Epidermal melanocyte (primary cell): ENCODE measurements at regions not wholly inside any gene's neighbourhood (a gene's known extent, or its start where the extent isn't known, plus 50 kb on each side); places are given as distances from the start of the nearest gene placed in this dataset.
"Not testable (repeated sequence)": the region's sequence is repeated elsewhere in the genome, so short reads cannot be mapped to it uniquely, and the experiment has no call there.

ENCODE experiments used
- DNase-seq: peaks from one replicate; pipeline ENCODE4 v3.0.0; 2011; ENCODE audit warnings: low spot score; ENCODE audit not compliant: insufficient read length

DNA sequence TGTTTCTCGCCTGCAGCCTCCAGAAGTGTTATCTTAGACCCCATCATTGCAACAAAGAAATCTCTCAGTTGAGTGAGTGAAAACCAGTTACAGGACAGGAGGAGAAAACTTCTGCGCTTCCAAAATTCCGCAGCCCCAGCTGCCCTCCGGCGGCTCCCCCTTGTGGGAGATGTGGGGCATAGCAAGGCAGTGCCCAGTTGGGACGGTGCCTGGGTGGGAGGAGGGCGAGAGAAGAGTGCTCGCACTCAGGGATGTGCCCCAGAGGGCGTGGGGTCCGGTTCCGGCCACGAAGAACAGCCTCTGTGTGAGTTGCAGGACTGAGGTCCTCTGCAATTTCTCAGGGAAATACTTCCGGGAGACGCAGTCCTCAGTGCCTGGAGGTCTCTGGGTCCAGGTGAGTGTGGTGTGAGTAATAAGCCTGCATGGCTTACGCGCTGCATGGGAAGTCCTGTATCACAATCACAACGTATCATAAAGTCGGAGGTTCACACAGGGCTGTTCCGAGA is 87.0 kb upstream of the BLID start:
- DNase-seq, result peak; percentile 79

- no peak for DNase-seq
Observed at GRCh38 chr11:122202161-122202950, 86.3 kb upstream of the BLID start.

- DNase-seq, result no peak
Observed at GRCh38 chr11:122201106-122201505, 85.1 kb upstream of the BLID start.

DNA sequence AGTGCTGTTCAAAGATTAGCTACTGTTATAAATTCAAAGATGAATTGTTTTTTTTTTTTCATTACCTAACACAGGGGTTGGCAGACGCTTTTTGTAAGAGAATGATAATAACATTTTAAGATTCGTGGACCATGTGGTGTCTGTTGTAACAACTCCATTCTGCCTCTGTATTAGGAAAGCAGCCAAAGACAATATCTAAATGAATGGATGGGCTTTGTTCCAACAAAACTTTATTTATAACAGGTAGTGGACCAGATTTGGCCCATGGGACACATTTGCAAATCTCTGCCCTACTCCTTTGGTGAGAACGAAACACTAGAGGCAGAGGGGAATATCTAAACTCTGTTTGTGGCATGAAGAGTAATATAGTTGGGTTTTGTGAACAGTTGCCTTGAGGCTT is 83.6 kb upstream of the BLID start:
- no peak for DNase-seq

- DNase-seq, result no peak
Observed at GRCh38 chr11:122198291-122198983, 82.4 kb upstream of the BLID start.

GRCh38 chr11:122197066-122197987 is 81.3 kb upstream of the BLID start:
- peak; percentile 61 for DNase-seq

GRCh38 chr11:122195790-122196189 is 79.8 kb upstream of the BLID start:
- DNase-seq, result no peak

- not testable (repeated sequence) for DNase-seq
Observed at GRCh38 chr11:122193881-122194480, 78.0 kb upstream of the BLID start.

GRCh38 chr11:122193457-122193856 is 77.4 kb upstream of the BLID start:
- no peak for DNase-seq

- no peak for DNase-seq
Observed at GRCh38 chr11:122192634-122193255, 76.7 kb upstream of the BLID start.

DNA sequence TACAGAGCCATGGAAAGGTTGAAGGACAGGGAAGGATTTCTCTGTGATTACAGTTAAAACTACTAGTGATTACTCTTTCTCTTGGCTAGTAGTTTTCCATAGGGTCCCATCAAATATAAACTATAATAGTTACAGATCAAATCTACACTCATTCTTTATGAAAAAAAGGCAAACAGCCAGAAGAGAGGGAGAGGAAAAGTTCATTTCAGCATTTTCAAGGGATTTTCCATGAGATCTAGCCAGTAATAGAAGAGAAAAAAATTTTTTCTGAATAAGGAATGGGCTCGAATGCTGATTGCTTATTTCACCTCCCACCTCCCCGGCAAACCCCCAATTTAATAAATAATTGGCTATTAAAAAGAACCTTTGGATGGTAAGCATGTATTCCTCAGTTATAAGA is 74.8 kb upstream of the BLID start:
- DNase-seq, result no peak

GRCh38 chr11:122189229-122189628 is 73.2 kb upstream of the BLID start:
- peak; percentile 55 for DNase-seq

DNA sequence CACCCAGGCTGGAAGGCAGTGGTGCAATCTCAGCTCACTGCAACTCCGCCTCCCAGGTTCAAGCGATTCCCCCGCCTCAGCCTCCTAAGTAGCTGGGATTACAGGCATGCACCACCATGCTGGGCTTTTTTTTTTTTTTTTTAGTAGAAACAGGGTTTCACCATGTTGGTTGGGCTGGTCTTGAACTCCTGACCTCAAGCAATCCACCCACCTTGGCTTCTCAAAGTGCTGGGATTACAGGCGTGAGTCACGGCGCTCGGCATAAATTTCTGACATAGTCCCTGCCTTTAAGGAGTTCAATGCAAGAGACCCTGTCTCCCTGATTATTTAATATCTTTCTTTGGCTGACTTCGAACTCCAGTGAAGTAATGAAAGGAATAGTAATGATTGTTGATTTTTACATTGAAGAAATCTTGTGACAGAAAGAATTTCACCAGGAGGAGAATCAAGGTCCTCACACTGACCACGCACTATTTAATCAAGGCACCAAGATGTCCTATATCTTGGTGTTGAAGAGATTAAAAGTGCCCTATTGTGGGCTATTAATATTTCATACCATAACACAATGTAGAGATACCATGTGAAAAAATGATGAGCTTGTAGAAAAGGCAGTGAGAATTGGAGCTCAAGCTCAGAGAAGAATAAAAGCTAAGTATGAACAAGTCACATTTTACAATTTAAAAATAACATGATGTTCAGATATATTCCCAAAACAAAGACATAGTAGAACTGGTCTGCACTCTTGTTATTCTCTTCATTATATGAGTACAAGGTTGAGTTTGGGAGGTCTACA is 71.6 kb upstream of the BLID start:
- no peak for DNase-seq

DNA sequence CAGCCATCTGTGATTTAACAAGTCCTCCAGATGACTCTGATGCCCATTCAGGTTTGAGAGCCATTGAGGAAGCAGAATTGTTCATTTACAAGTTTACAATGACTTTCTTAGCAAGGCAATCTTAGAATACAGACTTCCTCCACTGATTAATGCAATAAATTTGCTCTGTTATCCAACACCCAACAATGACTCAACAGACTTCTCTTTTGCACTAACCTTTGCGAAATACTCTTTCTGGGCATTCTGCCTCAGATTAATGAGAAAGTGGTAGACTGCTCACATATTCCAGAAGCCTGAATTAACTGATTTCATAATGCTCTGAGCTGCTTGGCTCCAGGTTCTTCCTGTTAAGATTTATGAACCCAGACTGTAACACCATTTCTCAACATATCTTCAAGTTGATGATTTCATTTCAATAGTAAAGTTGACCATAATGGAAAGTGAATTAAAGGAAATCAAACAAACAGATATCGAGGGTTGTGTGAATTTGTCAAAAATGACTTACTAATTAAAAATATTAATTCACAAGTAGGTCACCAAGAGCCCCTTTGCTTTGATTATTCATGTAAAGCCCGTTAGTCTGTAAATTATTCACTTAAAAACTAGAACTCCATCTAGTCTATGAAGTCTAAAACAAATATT is 70.5 kb upstream of the BLID start:
- no peak for DNase-seq

DNA sequence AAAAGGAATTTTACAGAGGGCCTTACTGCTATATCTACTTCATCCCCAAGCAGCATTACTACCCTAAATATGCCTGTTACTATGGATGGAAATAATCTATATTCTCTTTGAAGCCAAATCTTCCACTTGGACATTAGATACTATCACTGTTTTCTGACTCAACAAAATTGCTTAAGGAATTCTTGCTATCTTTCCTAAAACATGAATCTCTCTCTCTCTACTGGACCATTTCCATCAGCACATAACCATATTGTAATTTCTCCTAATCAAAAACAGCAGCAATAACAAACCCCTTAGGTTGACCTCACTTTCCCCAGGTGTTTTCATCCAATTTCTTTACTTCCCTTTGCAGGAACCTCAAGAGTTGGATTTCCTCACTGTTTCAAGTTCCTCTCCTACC is 67.9 kb upstream of the BLID start:
- DNase-seq, result no peak

DNA sequence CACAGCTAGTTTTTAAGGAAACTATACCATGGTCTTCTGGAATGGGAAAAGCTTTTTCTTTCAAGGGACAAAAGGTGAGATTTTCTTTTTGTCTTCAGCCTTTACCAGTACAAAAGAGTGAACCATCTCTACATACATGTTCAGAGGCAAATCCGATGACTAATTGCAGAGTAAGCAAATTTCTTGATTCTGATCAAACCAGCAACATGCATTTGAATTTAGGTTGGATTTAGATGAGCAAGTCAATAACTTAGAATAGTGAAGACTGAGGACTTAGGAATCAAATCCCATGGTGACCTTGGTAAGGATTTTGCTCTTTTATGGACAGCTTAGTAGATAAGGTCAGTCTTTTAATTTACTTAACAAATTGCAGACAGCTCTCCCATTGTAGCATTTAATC is 65.9 kb upstream of the BLID start:
- DNase-seq, result no peak

GRCh38 chr11:122181372-122181771 is 65.4 kb upstream of the BLID start:
- no peak for DNase-seq

DNA sequence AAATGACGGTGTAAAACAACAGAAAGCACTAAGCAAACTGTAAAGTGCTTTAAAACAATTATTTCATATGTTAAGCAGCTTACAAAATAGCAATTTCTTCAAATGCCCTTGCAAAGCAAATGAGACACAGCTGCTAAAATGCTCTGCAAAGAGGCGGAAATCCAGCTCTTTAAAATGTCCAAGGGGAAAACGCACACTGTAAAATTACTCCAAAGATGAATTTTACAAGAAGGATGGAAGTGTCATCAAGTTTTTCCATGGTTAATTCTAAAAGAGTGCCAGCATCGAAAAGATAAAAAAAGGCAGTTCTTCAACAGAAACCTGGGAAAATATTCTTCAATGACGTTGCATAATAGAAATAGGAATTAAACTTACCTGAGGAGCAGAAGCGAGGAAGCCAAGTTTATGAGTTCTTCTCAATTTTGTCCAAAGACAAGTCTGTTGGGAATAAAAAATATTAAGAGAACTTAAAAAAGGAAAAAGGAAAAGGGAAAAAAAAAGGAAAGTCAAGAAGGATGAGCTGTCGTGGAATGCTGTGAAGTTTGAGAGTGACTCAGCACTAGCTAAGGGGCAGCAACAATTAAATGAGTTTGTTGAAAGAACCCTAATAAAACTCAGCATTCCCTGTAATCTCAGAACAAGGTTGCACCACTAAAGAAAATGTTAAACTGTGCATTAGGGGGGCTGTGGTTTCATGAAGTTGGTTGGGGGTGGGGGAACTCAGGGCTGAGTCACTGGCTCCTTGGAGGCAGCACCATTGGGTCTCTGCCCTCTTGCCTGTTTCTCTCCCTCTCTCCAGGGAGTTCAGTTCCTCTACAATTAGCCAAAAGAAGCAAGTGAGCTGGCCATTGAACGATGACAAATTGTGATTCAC is 64.2 kb upstream of the BLID start:
- no peak for DNase-seq

GRCh38 chr11:122178795-122179194 is 62.8 kb upstream of the BLID start:
- no peak for DNase-seq
